Jurkat, Clone E6-1 (cell line): ENCODE measurements at regions not wholly inside any gene's neighbourhood (a gene's known extent, or its start where the extent isn't known, plus 50 kb on each side); places are given as distances from the start of the nearest gene placed in this dataset.

ENCODE experiments used
- DNase-seq: peaks from one replicate; pipeline ENCODE4 v3.0.0-alpha.2; 2011; ENCODE audit warnings: low read depth, low spot score
- H3K4me3 ChIP-seq: 2 replicates; pipeline ENCODE4 v1.5.1; 2011; ENCODE audit warnings: mild to moderate bottlenecking, low read length, control low read depth, moderate library complexity

DNA sequence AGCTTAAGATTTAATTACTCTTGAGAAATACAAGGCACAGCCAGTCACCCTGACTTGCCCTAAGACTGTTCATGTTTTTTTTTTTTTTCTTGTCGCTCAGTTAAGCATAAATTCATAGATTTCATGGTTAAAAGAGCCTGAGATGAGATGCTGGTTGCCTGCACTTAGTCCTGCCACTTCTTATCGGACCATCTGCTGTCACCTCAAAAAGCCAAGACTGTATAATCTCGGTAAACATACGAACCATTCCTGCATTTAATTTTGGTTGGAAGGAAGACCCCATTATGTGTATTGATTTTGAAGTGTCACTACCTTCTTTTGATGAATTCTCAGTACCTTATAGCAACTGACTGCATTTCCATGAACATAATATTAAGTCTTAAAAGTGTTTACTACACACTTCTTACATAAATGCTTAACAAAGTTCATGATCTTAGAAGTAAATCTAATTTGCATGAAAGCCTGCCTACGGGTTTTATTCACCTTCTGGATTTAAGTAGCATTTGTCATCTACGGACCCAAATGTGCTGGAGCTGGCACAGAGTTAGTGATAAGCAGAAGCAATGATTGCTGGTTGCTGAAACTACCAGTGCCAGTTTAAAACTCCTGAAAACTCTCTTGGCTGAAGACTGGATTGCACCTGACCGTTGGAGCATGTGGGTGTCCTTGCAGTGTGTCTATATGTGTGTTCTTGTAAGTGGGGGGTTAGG, 843.4 kb downstream of the TMEM182 start:
- no peak overlapping the region for H3K4me3 ChIP-seq
- DNase-seq, result no peak

DNA sequence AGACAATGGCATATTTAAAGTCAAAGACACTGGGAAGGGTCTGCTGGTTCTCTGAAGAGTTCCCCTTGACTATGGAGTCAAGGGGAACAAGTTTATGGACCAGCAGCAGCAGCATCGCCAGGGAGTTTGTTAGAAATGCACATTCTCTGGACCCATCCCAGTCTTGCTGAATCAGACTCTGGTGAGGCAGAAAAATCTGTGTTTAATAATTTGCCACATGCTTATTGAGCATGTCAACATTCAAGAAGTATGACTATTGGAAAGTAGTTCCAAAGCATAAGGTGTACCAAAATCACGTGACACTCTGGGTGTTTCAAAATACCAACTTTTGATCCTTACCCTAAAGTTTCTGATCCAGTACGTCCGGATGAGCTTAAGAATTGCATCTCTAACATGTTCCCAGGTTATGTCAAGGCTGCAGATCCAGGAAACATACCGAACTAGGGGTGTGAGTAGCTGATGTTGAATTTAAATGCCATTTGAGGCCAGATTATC, 853.8 kb downstream of the TMEM182 start:
- no peak overlapping the region for H3K4me3 ChIP-seq
- no peak for DNase-seq

DNA sequence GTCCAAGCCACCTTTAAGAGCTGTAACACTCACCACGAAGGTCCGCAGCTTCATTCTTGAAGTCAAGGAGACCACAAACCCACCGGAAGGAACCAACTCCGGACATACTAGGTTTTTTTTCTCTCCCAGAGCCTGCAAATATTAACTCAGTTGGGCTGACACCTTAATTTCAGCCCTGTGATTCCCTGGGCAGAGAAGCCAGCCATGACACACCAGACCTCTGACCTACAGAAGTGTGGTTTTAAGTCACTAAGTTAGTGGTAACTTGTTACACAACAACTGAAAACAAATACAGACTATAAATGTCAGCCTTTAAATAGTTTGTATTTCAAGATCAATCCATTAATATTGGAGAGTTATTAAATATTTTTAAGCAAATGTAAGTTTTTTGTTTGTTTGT, 855.1 kb downstream of the TMEM182 start:
- no peak overlapping the region for H3K4me3 ChIP-seq
- DNase-seq, result no peak

DNA sequence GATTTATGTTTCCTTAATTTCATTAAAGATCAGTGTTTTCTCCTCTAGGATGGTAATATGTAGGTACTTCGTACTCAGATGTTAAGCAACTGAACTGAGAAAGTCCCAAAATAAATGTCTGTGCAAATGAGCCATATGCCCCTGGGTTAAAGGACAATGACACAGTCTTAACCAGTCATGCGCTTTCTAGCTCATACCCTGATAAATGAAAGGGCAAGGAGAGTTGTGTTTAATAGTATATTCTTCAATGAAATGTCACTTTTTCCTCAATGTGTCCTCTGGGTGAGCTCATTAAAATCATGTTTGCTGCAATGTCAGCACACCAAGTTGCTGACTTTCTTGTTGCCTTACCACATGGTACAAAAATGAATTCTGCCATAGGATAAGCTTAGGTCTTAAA, 856.3 kb downstream of the TMEM182 start:
- DNase-seq, result no peak
- H3K4me3 ChIP-seq, result no peak overlapping the region

DNA sequence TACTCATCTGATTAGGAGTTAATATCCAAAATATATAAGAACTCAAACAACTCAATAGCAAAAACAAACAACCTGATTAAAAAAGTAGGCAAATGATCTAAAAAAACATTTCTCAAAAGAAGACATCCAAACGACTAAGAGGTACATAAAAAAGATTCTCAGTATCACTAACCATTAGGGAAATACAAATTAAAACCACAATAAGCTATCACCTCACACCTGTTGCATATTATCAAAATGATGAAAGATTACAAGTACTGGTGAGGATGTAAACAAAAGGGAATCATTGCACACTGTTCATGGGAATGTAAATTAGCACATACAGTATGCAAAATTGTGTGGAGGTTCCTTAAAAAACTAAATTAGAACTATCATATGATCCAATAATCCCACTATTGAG, 865.5 kb downstream of the TMEM182 start:
- no peak overlapping the region for H3K4me3 ChIP-seq
- no peak for DNase-seq

DNA sequence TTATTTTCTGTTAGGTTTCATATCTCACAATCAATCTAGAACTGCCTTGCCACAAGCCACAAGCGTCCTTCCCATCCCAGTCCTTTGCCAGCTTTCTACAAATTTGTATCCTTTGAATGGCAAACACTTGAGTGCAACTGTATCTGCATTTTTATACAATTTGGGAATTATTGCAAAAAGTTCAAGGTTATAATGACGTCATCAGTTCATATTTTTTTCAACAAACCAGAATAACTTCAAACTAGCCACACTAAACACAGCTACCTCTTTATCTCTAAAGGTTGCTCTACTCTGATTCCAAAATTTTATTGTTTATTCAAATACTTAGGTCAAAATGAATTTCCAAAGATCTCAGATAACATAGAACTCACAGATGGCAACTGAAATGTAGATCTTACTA, 877.1 kb downstream of the TMEM182 start:
- no peak overlapping the region for H3K4me3 ChIP-seq
- no peak for DNase-seq

DNA sequence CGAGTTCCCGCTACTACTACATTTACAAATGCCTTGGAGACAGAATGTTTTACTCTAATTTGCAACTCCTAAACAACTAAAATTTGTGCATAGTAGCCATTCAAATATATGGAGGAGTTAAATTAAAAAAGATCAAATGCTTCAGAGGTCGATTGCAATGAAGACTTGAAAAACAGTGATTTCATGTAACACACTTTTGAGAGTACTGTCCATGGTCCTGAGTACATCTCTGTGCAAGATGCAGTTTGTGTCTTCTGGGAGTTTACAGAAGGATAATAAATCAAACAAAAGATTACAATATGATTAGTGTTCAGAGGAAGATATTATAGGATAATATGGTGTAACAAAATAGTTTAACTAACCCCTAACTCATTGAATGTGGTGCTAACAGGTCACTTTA, 894.7 kb downstream of the TMEM182 start:
- no peak overlapping the region for H3K4me3 ChIP-seq
- peak; percentile 4 for DNase-seq

DNA sequence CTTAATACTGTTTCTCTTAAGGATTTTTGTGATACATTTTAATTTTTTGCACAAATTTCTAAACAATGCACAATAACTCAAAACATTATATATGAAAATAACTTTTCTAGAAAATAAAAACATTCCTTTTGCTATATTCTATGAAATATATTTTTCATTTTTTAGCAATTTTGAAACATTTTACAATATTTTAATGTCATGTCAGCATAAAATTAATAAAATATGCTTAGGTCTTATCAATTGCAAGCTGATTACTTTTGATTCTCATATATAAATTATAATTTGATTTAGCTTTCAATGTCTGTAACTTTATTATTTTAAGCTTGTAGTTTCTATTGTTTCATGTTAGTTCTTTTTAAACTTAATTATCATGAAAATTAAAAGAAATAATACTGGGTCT, 898.7 kb downstream of the TMEM182 start:
- H3K4me3 ChIP-seq, result no peak overlapping the region
- DNase-seq, result no peak

DNA sequence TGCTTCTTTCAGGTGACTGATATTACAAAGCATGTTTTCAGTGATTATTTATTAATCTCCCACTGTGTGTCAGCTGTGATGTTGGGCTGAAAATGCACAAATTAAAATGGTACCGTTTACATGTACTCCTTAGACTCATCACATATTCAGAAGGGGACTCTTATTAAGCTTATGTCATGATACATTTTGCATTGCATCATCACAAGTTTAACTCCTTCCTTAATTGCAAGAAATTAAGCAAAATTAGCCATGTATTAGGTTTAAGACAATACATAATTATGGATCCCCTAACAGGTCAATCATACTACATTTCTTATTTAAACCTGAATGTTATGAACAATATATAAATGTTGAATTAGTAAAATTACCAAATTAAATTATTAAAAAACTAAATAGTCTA, 899.1 kb downstream of the TMEM182 start:
- DNase-seq, result no peak
- H3K4me3 ChIP-seq, result no peak overlapping the region

DNA sequence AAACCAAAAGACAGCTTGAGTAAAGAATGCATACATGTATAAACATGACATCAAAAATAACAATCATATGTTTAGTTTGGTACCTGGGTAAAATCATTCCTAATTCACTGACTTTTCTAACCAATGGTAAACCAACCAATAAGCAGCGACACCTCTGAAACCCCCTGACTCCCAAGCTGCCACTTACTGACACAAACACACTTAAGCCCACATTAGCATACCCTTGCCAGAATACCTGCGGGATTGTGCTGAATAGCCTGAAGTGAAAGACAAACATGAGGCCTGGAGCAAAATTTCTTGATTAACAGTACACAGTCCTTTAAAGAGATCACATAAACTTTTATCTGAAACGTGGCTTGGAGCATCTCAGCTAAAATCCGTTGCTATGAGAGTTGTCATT, 902.9 kb downstream of the TMEM182 start:
- no peak overlapping the region for H3K4me3 ChIP-seq
- DNase-seq, result no peak

DNA sequence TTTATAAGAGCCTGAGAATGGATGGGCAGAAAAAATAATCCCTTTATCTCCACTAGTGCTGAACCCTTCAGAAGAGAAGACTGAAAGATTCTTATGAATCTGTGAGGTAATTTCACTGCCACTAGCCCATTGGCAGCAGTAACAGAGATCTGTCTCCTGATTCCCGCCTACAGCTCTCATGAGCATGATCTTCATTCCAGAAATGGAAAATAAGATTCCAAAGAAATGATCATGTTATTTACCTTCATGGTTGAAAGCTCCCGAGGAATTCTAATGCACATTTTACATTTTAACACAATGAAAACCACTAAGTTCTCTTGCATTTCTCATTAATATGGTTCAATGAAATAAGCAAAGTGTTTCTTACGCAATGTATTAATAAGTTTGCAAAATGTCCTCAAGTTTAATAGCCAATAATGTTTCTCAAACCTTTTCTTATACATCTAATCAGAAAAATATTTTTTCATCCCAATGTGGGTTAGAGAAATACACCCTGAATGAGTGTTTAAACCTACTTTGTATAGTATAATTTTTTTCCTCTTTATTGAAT, 905.6 kb downstream of the TMEM182 start:
- no peak for DNase-seq
- H3K4me3 ChIP-seq, result no peak overlapping the region

DNA sequence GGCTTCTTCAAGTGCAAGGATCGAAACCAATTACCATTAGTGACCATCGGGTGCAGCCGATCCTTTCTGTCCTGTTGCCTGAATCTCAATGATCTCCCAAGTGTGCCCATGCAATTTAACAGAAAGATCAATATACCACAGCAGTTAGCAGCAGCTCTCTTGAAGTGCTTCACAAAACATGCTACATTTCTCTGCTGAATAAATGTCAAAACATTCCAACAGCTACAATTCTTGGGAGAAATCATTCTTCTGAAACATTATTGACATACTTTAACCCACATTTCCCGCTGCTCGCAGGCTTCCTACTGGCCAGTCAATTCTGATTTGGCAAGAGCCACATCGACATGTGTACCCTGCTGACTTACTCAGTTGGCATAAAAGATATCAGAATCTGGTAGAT, 907.7 kb downstream of the TMEM182 start:
- no peak for DNase-seq
- H3K4me3 ChIP-seq, result no peak overlapping the region
